ENCODE measurements at regions not wholly inside any gene's neighbourhood (a gene's known extent, or its start where the extent isn't known, plus 50 kb on each side); places are given as distances from the start of the nearest gene placed in this dataset.

DNA sequence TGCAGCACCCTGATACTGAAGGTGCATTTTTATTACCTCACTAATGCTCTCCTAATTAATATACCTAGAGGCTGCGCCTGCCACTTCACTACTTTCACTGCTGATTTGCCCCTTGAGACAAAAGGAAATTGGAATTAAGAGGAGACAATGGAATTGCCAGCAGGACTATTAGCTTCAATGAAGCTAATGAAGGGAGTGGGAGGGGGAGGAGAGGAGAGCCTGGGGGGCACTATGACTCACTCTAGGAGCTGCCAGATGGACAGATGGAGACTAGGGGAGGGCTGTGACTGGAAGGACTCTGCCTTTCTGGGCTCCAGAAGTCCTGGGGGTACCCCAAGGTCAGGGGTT, 102.8 kb upstream of the DRD2 start:
- H3K27me3 ChIP-seq (ENCODE audit: insufficient read depth, low read length), result peaks cover 4% of the 10 kb centered on the region; the same call in 1 of the 2 replicates
- H3K9me2 ChIP-seq (ENCODE audit: insufficient read depth), result no peaks in the 10 kb centered on the region
- RAD21 ChIA-PET (ENCODE audit: low non-redundant PET in 1 of 2, low total read pairs in 2 of 2, uncharacterized antibody in 2 of 2, unreplicated experiment in 2 of 2), result no interaction called here
- DNase-seq (ENCODE audit: low read depth, low spot score), result no peak
- H3K4me1 ChIP-seq (ENCODE audit: control insufficient read depth in 1 of 2, insufficient read depth in 2 of 2, low read length in 2 of 2), result no peaks in the 10 kb centered on the region
- intact Hi-C loops (cut with micrococcal nuclease), result no loop called here
- no peaks in the 10 kb centered on the region for H3K9me3 ChIP-seq (ENCODE audit: control insufficient read depth in 1 of 2, insufficient read depth in 1 of 2, low read depth in 1 of 2, low read length in 2 of 2)
- no peak for TF ChIP-seq POLR2AphosphoS5 (IDR thresholded peaks at IDR 0.05; ENCODE audit: low read depth, low read length)
- TF ChIP-seq, protein P1, sequence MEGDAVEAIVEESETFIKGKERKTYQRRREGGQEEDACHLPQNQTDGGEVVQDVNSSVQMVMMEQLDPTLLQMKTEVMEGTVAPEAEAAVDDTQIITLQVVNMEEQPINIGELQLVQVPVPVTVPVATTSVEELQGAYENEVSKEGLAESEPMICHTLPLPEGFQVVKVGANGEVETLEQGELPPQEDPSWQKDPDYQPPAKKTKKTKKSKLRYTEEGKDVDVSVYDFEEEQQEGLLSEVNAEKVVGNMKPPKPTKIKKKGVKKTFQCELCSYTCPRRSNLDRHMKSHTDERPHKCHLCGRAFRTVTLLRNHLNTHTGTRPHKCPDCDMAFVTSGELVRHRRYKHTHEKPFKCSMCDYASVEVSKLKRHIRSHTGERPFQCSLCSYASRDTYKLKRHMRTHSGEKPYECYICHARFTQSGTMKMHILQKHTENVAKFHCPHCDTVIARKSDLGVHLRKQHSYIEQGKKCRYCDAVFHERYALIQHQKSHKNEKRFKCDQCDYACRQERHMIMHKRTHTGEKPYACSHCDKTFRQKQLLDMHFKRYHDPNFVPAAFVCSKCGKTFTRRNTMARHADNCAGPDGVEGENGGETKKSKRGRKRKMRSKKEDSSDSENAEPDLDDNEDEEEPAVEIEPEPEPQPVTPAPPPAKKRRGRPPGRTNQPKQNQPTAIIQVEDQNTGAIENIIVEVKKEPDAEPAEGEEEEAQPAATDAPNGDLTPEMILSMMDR (IDR thresholded peaks at IDR 0.05 in 2 of 3, conservative IDR thresholded peaks at IDR 0.05 in 1 of 3; ENCODE audit: borderline replicate concordance in 1 of 3, insufficient read depth in 1 of 3, low read depth in 2 of 3, low read length in 2 of 3), result no peak
- TF ChIP-seq SP1 (IDR thresholded peaks at IDR 0.05; ENCODE audit: low read depth), result no peak
- TF ChIP-seq, protein P2, sequence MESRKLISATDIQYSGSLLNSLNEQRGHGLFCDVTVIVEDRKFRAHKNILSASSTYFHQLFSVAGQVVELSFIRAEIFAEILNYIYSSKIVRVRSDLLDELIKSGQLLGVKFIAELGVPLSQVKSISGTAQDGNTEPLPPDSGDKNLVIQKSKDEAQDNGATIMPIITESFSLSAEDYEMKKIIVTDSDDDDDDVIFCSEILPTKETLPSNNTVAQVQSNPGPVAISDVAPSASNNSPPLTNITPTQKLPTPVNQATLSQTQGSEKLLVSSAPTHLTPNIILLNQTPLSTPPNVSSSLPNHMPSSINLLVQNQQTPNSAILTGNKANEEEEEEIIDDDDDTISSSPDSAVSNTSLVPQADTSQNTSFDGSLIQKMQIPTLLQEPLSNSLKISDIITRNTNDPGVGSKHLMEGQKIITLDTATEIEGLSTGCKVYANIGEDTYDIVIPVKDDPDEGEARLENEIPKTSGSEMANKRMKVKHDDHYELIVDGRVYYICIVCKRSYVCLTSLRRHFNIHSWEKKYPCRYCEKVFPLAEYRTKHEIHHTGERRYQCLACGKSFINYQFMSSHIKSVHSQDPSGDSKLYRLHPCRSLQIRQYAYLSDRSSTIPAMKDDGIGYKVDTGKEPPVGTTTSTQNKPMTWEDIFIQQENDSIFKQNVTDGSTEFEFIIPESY (IDR thresholded peaks at IDR 0.05; ENCODE audit: extremely low read depth, insufficient replicate concordance, low read length), result no peak
- no peak for TF ChIP-seq YY1 (IDR thresholded peaks at IDR 0.05; ENCODE audit: extremely low read depth, insufficient replicate concordance, low read depth, low read length)
- H3K36me3 ChIP-seq (ENCODE audit: control insufficient read depth in 1 of 2, insufficient read depth in 2 of 2, low read length in 2 of 2), result no peaks in the 10 kb centered on the region
- no TSS peak for BruUV-seq (replicated peaks)
- no peak overlapping the region for H2AFZ ChIP-seq (ENCODE audit: low read depth, low read length, poor library complexity, severe bottlenecking)
- no peaks in the 10 kb centered on the region for H3K79me2 ChIP-seq (ENCODE audit: insufficient read depth, low read length)
- H3K9ac ChIP-seq (ENCODE audit: low read length), result no peak overlapping the region
- H3K4me2 ChIP-seq (ENCODE audit: low read length), result no peak overlapping the region
- CTCF ChIA-PET, result no interaction called here
- no peak for ATAC-seq
- no peak overlapping the region for H3K4me3 ChIP-seq (replicated peaks in 1 of 2; ENCODE audit: low read depth in 1 of 2, low read length in 2 of 2)
- H3K27ac ChIP-seq (ENCODE audit: low read depth, low read length), result no peak overlapping the region
- POLR2A ChIA-PET, result no interaction called here
- no peaks in the 10 kb centered on the region for H4K20me1 ChIP-seq (ENCODE audit: insufficient read depth)

Data from HCT116 (cell line).